Testis (tissue), 2 donors: ENCODE measurements at regions not wholly inside any gene's neighbourhood (a gene's known extent, or its start where the extent isn't known, plus 50 kb on each side); places are given as distances from the start of the nearest gene placed in this dataset.

ENCODE experiments used
- DNase-seq: peaks from one replicate; pipeline ENCODE4 v3.0.0-alpha.2; 2019
- H3K27ac ChIP-seq, 2 donors: fragments of 200-600 bp; sonication (generic); one replicate each; pipeline ENCODE4 v1.5.1; 2019
- H3K27me3 ChIP-seq: fragments of 200-600 bp; sonication (generic); one replicate; pipeline ENCODE4 v1.5.1; 2019
- H3K36me3 ChIP-seq: fragments of 200-600 bp; sonication (generic); one replicate; pipeline ENCODE4 v1.5.1; 2017; ENCODE audit warnings: low read depth; ENCODE audit errors: missing control alignments
- H3K4me1 ChIP-seq: fragments of 200-600 bp; sonication (generic); one replicate; pipeline ENCODE4 v1.5.1; 2019
- H3K4me3 ChIP-seq, 2 donors: fragments of 200-600 bp; sonication (generic); one replicate each; pipeline ENCODE4 v1.5.1; 2017 to 2019
- H3K9me3 ChIP-seq: fragments of 200-600 bp; sonication (generic); one replicate; pipeline ENCODE4 v1.5.1; 2017
- CTCF ChIP-seq, 3 experiments: fragments of 450-650 bp in 2 of 3; fragments of 200-600 bp in 1 of 3; sonication (generic) in 1 of 3; IDR thresholded peaks; one replicate each; pipeline ENCODE4 v1.5.1; 2016 to 2019; ENCODE audit warnings: antibody characterized with exemption in 3 of 3, mild to moderate bottlenecking in 2 of 3, moderate library complexity in 1 of 3
- POLR2A ChIP-seq: fragments of 450-650 bp; IDR thresholded peaks from one replicate; pipeline ENCODE4 v1.6.1; 2017; ENCODE audit warnings: antibody characterized with exemption, mild to moderate bottlenecking, moderate library complexity
- WGBS, 2 donors: methylation state at CpG; one replicate each; pipeline ENCODE4 v1.1.5; 2018; 5-methylcytosine and 5-hydroxymethylcytosine counted together
- intact Hi-C: fragments of 100-400 bp; cut with DNase I; formaldehyde crosslinking; loops from one replicate; pipeline ENCODE4 v1.15.1; 2023; ENCODE audit warnings: low total_unique reads

GRCh38 chr5:135776457-135776856, 58.0 kb upstream of the SLC25A48 start:
- WGBS, 2 donors, result 69 to 77% methylated on average over 4 of the region's 4 CpGs
- Histone ChIP-seq H3K9me3 (no peaks in the 10 kb centered on the region), H3K27me3 (no peaks in the 10 kb centered on the region), H3K36me3 (no peaks in the 10 kb centered on the region), H3K4me1 (no peaks in the 10 kb centered on the region), H3K27ac (no peak overlapping the region), H3K4me3 (no peak overlapping the region)
- intact Hi-C loops, result no loop called here
- TF ChIP-seq POLR2A (no peak), CTCF (IDR thresholded peaks at IDR 0.05) (no peak)
- no peak for DNase-seq

- H3K36me3 ChIP-seq, result no peaks in the 10 kb centered on the region
- TF ChIP-seq CTCF (IDR thresholded peaks at IDR 0.05), result no peak
- TF ChIP-seq POLR2A, result no peak
- no peaks in the 10 kb centered on the region for H3K9me3 ChIP-seq
- H3K27ac ChIP-seq, result no peak overlapping the region
- no peak for DNase-seq
- no peaks in the 10 kb centered on the region for H3K4me1 ChIP-seq
- no peaks in the 10 kb centered on the region for H3K27me3 ChIP-seq
- H3K4me3 ChIP-seq, result no peak overlapping the region
- 39 to 46% methylated on average over 6 of the region's 6 CpGs for WGBS, 2 donors
- intact Hi-C loops, result no loop called here
Observed at GRCh38 chr5:135761746-135762145, 72.7 kb upstream of the SLC25A48 start.

- intact Hi-C loops, result no loop called here
- no peaks in the 10 kb centered on the region for H3K4me1 ChIP-seq
Observed at GRCh38 chr5:135759149-135759784, 75.2 kb upstream of the SLC25A48 start.

GRCh38 chr5:135753990-135754389, 80.5 kb upstream of the SLC25A48 start:
- DNase-seq, result no peak

More at GRCh38 chr5:135759149-135759784, 75.2 kb upstream of the SLC25A48 start:
- no peak overlapping the region for H3K4me3 ChIP-seq
- 86 to 90% methylated on average over 5 of the region's 5 CpGs for WGBS, 2 donors
- DNase-seq, result no peak
- no peaks in the 10 kb centered on the region for H3K27me3 ChIP-seq
- H3K36me3 ChIP-seq, result no peaks in the 10 kb centered on the region
- no peak overlapping the region for H3K27ac ChIP-seq
- no peaks in the 10 kb centered on the region for H3K9me3 ChIP-seq
- TF ChIP-seq POLR2A, result no peak
- TF ChIP-seq CTCF (IDR thresholded peaks at IDR 0.05), result no peak

More at GRCh38 chr5:135753990-135754389, 80.5 kb upstream of the SLC25A48 start:
- 82 to 88% methylated on average over 5 of the region's 5 CpGs for WGBS, 2 donors
- intact Hi-C loops, result no loop called here
- no peaks in the 10 kb centered on the region for H3K4me1 ChIP-seq
- H3K36me3 ChIP-seq, result no peaks in the 10 kb centered on the region
- no peak overlapping the region for H3K27ac ChIP-seq
- no peak for TF ChIP-seq POLR2A
- no peak for TF ChIP-seq CTCF (IDR thresholded peaks at IDR 0.05)
- H3K4me3 ChIP-seq, result no peak overlapping the region
- H3K9me3 ChIP-seq, result no peaks in the 10 kb centered on the region
- no peaks in the 10 kb centered on the region for H3K27me3 ChIP-seq
